ENCODE measurements at regions not wholly inside any gene's neighbourhood (a gene's known extent, or its start where the extent isn't known, plus 50 kb on each side); places are given as distances from the start of the nearest gene placed in this dataset.

DNA sequence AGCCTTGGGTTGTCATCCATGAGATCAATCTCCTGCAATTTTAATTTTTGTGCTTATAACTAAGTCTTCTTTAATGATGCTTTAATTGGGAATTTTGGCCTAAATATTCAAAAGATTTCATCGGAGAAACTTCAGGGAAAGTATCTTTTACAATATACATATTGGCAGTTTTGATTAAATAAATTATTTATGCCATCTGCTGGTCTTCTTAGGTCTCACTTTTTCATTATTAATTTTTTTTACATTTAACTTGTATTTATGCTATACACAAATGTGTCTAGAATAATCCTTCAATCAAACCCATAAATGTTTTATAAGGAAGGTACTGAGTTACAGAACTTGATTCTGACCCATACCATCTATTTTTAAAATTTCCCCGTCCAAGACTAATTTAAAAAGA, 95.1 kb upstream of the XPO1 start:
- H2BK120ac ChIP-seq (ENCODE audit: low read depth, low read length) = no peak overlapping the region
- no peak overlapping the region for H2BK12ac ChIP-seq (ENCODE audit: low read length in 2 of 2)
- H3K4me3 ChIP-seq (ENCODE audit: insufficient read depth in 1 of 2, low read depth in 1 of 2, low read length in 2 of 2) = no peak overlapping the region
- no peaks in the 10 kb centered on the region for H3K79me1 ChIP-seq (replicated peaks; ENCODE audit: low read length, poor library complexity, severe bottlenecking)
- H3K9me3 ChIP-seq (ENCODE audit: control insufficient read depth, low read length) = no peaks in the 10 kb centered on the region
- no peak overlapping the region for H2AK5ac ChIP-seq (ENCODE audit: low read length, severe bottlenecking)
- no CpG with 5 or more reads among the region's 2 CpGs for WGBS
- H3K23ac ChIP-seq (ENCODE audit: low read length in 2 of 2) = no peak overlapping the region
- DNase-seq = no peak
- H2BK15ac ChIP-seq (ENCODE audit: low read depth, poor library complexity, severe bottlenecking) = no peak overlapping the region
- peaks cover 2% of the 10 kb centered on the region for H3K4me1 ChIP-seq (ENCODE audit: control insufficient read depth, insufficient read depth, low read depth, low read length)
- H3K36me3 ChIP-seq (ENCODE audit: control insufficient read depth in 1 of 2, insufficient read depth in 2 of 2, low read depth in 1 of 2, low read length in 2 of 2) = no peaks in the 10 kb centered on the region
- no peak overlapping the region for H2BK5ac ChIP-seq (ENCODE audit: low read depth, low read length, poor library complexity, severe bottlenecking)
- H3K9ac ChIP-seq (ENCODE audit: low read length) = no peak overlapping the region
- H3K27me3 ChIP-seq (ENCODE audit: control insufficient read depth in 1 of 2, insufficient read depth in 1 of 2, low read length in 2 of 2) = no peaks in the 10 kb centered on the region
- H3K18ac ChIP-seq (ENCODE audit: low read depth in 1 of 2, low read length in 2 of 2) = no peak overlapping the region
- no peak overlapping the region for H3K4ac ChIP-seq (ENCODE audit: low read depth in 1 of 2, low read length in 2 of 2)
- no peak overlapping the region for H4K91ac ChIP-seq (ENCODE audit: low read length)
- H2AFZ ChIP-seq (ENCODE audit: low read depth, low read length) = no peak overlapping the region
- H3K14ac ChIP-seq (ENCODE audit: low read length in 2 of 2) = no peak overlapping the region
- no peak overlapping the region for H3K27ac ChIP-seq (ENCODE audit: low read length, poor library complexity, severe bottlenecking)
- H3K4me2 ChIP-seq (ENCODE audit: low read length, poor library complexity, severe bottlenecking) = no peak overlapping the region
- no peak overlapping the region for H4K8ac ChIP-seq (ENCODE audit: low read length)

DNA sequence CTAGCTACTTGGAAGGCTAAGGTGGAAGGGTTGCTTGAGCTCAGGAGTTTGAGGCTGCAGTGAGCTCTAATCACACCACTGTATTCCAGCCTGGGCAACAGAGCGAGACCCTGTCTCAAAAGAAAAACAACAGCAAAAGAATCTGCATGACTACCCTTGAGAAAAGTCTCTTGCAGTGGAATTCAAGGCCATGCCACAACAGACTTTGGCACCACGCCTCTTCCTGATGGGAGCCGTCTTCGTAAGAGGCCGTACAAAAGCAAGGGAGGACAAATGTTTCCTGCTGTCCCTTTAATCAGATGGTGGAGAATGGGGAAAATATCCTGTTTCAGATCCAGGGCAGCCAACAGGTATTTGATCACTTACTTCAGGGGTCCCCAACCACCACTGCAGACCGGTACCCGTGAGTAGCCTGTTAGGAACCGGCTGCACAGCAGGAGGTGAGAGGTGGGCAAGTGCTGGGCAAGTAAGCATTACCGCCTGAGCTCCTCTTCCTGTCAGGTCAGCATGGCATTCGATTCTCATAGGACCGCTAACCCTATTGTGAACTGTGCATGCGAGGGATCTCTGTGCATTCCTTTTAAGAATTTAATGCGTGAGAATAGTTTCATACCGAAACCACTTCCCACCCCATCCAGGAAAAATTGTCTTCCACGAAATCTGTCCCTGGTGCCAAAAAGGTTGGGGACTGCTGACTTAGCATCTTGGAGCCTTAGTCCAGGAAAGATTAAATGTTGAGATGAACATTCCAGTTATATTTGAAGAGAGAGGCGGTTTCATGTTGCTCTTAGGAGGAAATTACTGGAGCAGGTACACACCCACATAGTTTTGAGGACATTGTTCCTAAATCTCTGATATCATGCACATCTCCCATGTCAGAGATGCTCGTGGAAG, 94.4 kb upstream of the XPO1 start:
- H3K4me2 ChIP-seq (ENCODE audit: low read length, poor library complexity, severe bottlenecking) = no peak overlapping the region
- no peak overlapping the region for H2BK12ac ChIP-seq (ENCODE audit: low read length in 2 of 2)
- no peak overlapping the region for H4K8ac ChIP-seq (ENCODE audit: low read length)
- no peak overlapping the region for H3K23ac ChIP-seq (ENCODE audit: low read length in 2 of 2)
- H2BK120ac ChIP-seq (ENCODE audit: low read depth, low read length) = no peak overlapping the region
- no peaks in the 10 kb centered on the region for H3K36me3 ChIP-seq (ENCODE audit: control insufficient read depth in 1 of 2, insufficient read depth in 2 of 2, low read depth in 1 of 2, low read length in 2 of 2)
- WGBS = 80% methylated on average over 17 of the region's 17 CpGs
- no peaks in the 10 kb centered on the region for H3K9me3 ChIP-seq (ENCODE audit: control insufficient read depth, low read length)
- H3K4ac ChIP-seq (ENCODE audit: low read depth in 1 of 2, low read length in 2 of 2) = no peak overlapping the region
- no peak overlapping the region for H2BK5ac ChIP-seq (ENCODE audit: low read depth, low read length, poor library complexity, severe bottlenecking)
- H3K4me3 ChIP-seq (ENCODE audit: insufficient read depth in 1 of 2, low read depth in 1 of 2, low read length in 2 of 2) = no peak overlapping the region
- no peaks in the 10 kb centered on the region for H3K79me1 ChIP-seq (replicated peaks; ENCODE audit: low read length, poor library complexity, severe bottlenecking)
- no peak overlapping the region for H2AFZ ChIP-seq (ENCODE audit: low read depth, low read length)
- no peak for DNase-seq
- peak overlapping the region in 1 of 2 experiments; percentile 61 for H3K18ac ChIP-seq (ENCODE audit: low read depth in 1 of 2, low read length in 2 of 2)
- no peak overlapping the region for H3K27ac ChIP-seq (ENCODE audit: low read length, poor library complexity, severe bottlenecking)
- peaks cover 2% of the 10 kb centered on the region for H3K4me1 ChIP-seq (ENCODE audit: control insufficient read depth, insufficient read depth, low read depth, low read length)
- H4K91ac ChIP-seq (ENCODE audit: low read length) = no peak overlapping the region
- H3K14ac ChIP-seq (ENCODE audit: low read length in 2 of 2) = no peak overlapping the region
- no peak overlapping the region for H3K9ac ChIP-seq (ENCODE audit: low read length)
- H2AK5ac ChIP-seq (ENCODE audit: low read length, severe bottlenecking) = no peak overlapping the region
- H2BK15ac ChIP-seq (ENCODE audit: low read depth, poor library complexity, severe bottlenecking) = no peak overlapping the region
- H3K27me3 ChIP-seq (ENCODE audit: control insufficient read depth in 1 of 2, insufficient read depth in 1 of 2, low read length in 2 of 2) = no peaks in the 10 kb centered on the region

DNA sequence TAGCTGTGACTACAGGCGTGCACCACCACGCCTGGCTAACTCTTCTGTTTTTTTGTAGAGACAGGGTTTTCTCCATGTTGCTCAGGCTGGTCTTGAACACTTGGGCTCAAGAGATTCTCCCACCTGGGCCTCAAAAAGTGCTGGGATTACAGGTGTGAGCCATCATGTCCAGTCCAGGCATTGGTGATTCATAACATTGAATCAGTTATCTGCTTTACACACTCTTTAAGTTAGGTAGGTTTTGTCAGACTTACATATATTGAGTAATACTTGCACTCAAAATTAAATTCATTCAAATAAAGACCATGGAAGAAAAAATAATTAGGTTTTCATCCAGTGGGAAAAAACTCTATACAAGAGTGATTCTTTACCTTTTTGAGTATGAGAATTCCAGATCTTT, 93.2 kb upstream of the XPO1 start:
- H3K4me2 ChIP-seq (ENCODE audit: low read length, poor library complexity, severe bottlenecking) = no peak overlapping the region
- 96% methylated on average over 2 of the region's 2 CpGs for WGBS
- no peaks in the 10 kb centered on the region for H3K79me1 ChIP-seq (replicated peaks; ENCODE audit: low read length, poor library complexity, severe bottlenecking)

GRCh38 chr2:61626827-61627226, 88.7 kb upstream of the XPO1 start:
- no peak overlapping the region for H4K91ac ChIP-seq (ENCODE audit: low read length)
- H2AK5ac ChIP-seq (ENCODE audit: low read length, severe bottlenecking) = no peak overlapping the region
- peaks cover 0 to 3% of the 10 kb centered on the region in 2 experiments for H3K27me3 ChIP-seq (ENCODE audit: control insufficient read depth in 1 of 2, insufficient read depth in 1 of 2, low read length in 2 of 2)
- no peak overlapping the region for H2BK15ac ChIP-seq (ENCODE audit: low read depth, poor library complexity, severe bottlenecking)
- no peaks in the 10 kb centered on the region for H3K36me3 ChIP-seq (ENCODE audit: control insufficient read depth in 1 of 2, insufficient read depth in 2 of 2, low read depth in 1 of 2, low read length in 2 of 2)
- no peak overlapping the region for H3K4me2 ChIP-seq (ENCODE audit: low read length, poor library complexity, severe bottlenecking)
- H3K14ac ChIP-seq (ENCODE audit: low read length in 2 of 2) = no peak overlapping the region
- no peak overlapping the region for H2AFZ ChIP-seq (ENCODE audit: low read depth, low read length)
- no peak overlapping the region for H2BK5ac ChIP-seq (ENCODE audit: low read depth, low read length, poor library complexity, severe bottlenecking)
- H3K4me3 ChIP-seq (ENCODE audit: insufficient read depth in 1 of 2, low read depth in 1 of 2, low read length in 2 of 2) = no peak overlapping the region
- no peak overlapping the region for H2BK12ac ChIP-seq (ENCODE audit: low read length in 2 of 2)
- 100% methylated on average over 1 of the region's 1 CpG for WGBS
- no peaks in the 10 kb centered on the region for H3K9me3 ChIP-seq (ENCODE audit: control insufficient read depth, low read length)
- no peak overlapping the region for H3K18ac ChIP-seq (ENCODE audit: low read depth in 1 of 2, low read length in 2 of 2)
- H4K8ac ChIP-seq (ENCODE audit: low read length) = no peak overlapping the region
- H3K4me1 ChIP-seq (ENCODE audit: control insufficient read depth, insufficient read depth, low read depth, low read length) = no peaks in the 10 kb centered on the region
- H2BK120ac ChIP-seq (ENCODE audit: low read depth, low read length) = no peak overlapping the region
- H3K4ac ChIP-seq (ENCODE audit: low read depth in 1 of 2, low read length in 2 of 2) = no peak overlapping the region
- no peak overlapping the region for H3K9ac ChIP-seq (ENCODE audit: low read length)
- DNase-seq = no peak
- H3K27ac ChIP-seq (ENCODE audit: low read length, poor library complexity, severe bottlenecking) = no peak overlapping the region
- H3K79me1 ChIP-seq (replicated peaks; ENCODE audit: low read length, poor library complexity, severe bottlenecking) = no peaks in the 10 kb centered on the region
- no peak overlapping the region for H3K23ac ChIP-seq (ENCODE audit: low read length in 2 of 2)

More for the DNA sequence above, 93.2 kb upstream of the XPO1 start:
- Histone ChIP-seq H2AK5ac (ENCODE audit: low read length, severe bottlenecking) (no peak overlapping the region), H3K14ac (ENCODE audit: low read length in 2 of 2) (no peak overlapping the region), H4K8ac (ENCODE audit: low read length) (no peak overlapping the region), H3K9ac (ENCODE audit: low read length) (no peak overlapping the region), H3K36me3 (ENCODE audit: control insufficient read depth in 1 of 2, insufficient read depth in 2 of 2, low read depth in 1 of 2, low read length in 2 of 2) (no peaks in the 10 kb centered on the region), H2BK120ac (ENCODE audit: low read depth, low read length) (no peak overlapping the region), H2BK15ac (ENCODE audit: low read depth, poor library complexity, severe bottlenecking) (no peak overlapping the region), H3K4ac (ENCODE audit: low read depth in 1 of 2, low read length in 2 of 2) (no peak overlapping the region), H2AFZ (ENCODE audit: low read depth, low read length) (no peak overlapping the region), H3K18ac (ENCODE audit: low read depth in 1 of 2, low read length in 2 of 2) (no peak overlapping the region), H2BK5ac (ENCODE audit: low read depth, low read length, poor library complexity, severe bottlenecking) (no peak overlapping the region), H3K27me3 (ENCODE audit: control insufficient read depth in 1 of 2, insufficient read depth in 1 of 2, low read length in 2 of 2) (peaks cover 0 to 3% of the 10 kb centered on the region in 2 experiments), H3K23ac (ENCODE audit: low read length in 2 of 2) (no peak overlapping the region), H3K4me1 (ENCODE audit: control insufficient read depth, insufficient read depth, low read depth, low read length) (peaks cover 2% of the 10 kb centered on the region), H3K27ac (ENCODE audit: low read length, poor library complexity, severe bottlenecking) (no peak overlapping the region), H4K91ac (ENCODE audit: low read length) (no peak overlapping the region), H2BK12ac (ENCODE audit: low read length in 2 of 2) (no peak overlapping the region), H3K4me3 (ENCODE audit: insufficient read depth in 1 of 2, low read depth in 1 of 2, low read length in 2 of 2) (no peak overlapping the region), H3K9me3 (ENCODE audit: control insufficient read depth, low read length) (no peaks in the 10 kb centered on the region)
- DNase-seq = no peak

Measured in mesenchymal stem cell (in vitro differentiated cells and primary cell).